SK-N-SH (cell line): ENCODE measurements at regions not wholly inside any gene's neighbourhood (a gene's known extent, or its start where the extent isn't known, plus 50 kb on each side); places are given as distances from the start of the nearest gene placed in this dataset.

Experiments used
- CTCF ChIA-PET: fragments of 300-600, 350-600 bp; formaldehyde crosslinking; extraction: SDS; loops from one replicate; lab custom pipeline; 2021; lab: Yijun Ruan, JAX
- POLR2A ChIA-PET: fragments of 350-600 bp; sonication (Branson Sonifier 250); formaldehyde crosslinking; extraction: SDS; loops from one replicate; lab custom pipeline; 2020; ENCODE audit warnings: antibody characterized with exemption, inconsistent platforms; lab: Yijun Ruan, JAX
- DNase-seq: peaks from one replicate; pipeline ENCODE4 v3.0.0; 2012
- H2AFZ ChIP-seq: fragments of 200-600 bp; sonication (generic); 2 replicates; pipeline ENCODE4 v1.8.1; 2016; ENCODE audit warnings: antibody characterized with exemption, mild to moderate bottlenecking, low read depth
- H3F3A ChIP-seq: fragments of 200-600 bp; sonication (generic); replicated peaks from 2 replicates; pipeline ENCODE3; 2016; ENCODE audit warnings: antibody characterized with exemption, mild to moderate bottlenecking; ENCODE audit not compliant: insufficient read depth
- H3K27ac ChIP-seq, 2 experiments: fragments of 200-500 bp in 1 of 2; fragments of 200-600 bp in 1 of 2; sonication (Bioruptor generic) in 1 of 2; sonication (generic), shearing (Covaris generic) in 1 of 2; 2 replicates each; pipeline versions ENCODE4 v1.5.1 to v1.6.1; 2014 to 2016; ENCODE audit warnings: low read depth in 2 of 2, inconsistent platforms in 1 of 2, low read length in 1 of 2, mild to moderate bottlenecking in 1 of 2, mixed read lengths in 1 of 2
- H3K27me3 ChIP-seq: fragments of 200-600 bp; sonication (generic), shearing (Covaris generic); 2 replicates; pipeline ENCODE4 v1.6.1; 2016; ENCODE audit warnings: mixed run types; ENCODE audit not compliant: insufficient read depth
- H3K36me3 ChIP-seq, 2 experiments: fragments of 200-500 bp in 1 of 2; fragments of 200-600 bp in 1 of 2; sonication (Bioruptor generic) in 1 of 2; sonication (generic) in 1 of 2; replicated peaks in 1 of 2; 2 replicates each; pipeline versions ENCODE3 to v1.5.1; 2014 to 2016; ENCODE audit warnings: low read length in 1 of 2, mild to moderate bottlenecking in 1 of 2; ENCODE audit not compliant: insufficient read depth in 2 of 2, control insufficient read depth in 1 of 2
- H3K4me1 ChIP-seq, 2 experiments: fragments of 200-500 bp in 1 of 2; fragments of 200-600 bp in 1 of 2; sonication (Bioruptor generic) in 1 of 2; sonication (generic), shearing (Covaris generic) in 1 of 2; 2 replicates each; pipeline versions ENCODE4 v1.5.1 to v1.6.1; 2014 to 2016; ENCODE audit warnings: low read depth in 1 of 2, low read length in 1 of 2, mixed run types in 1 of 2; ENCODE audit not compliant: insufficient read depth in 2 of 2, control insufficient read depth in 1 of 2
- H3K4me2 ChIP-seq: fragments of 200-600 bp; sonication (generic), shearing (Covaris generic); 2 replicates; pipeline ENCODE4 v1.6.1; 2017; ENCODE audit warnings: mixed run types
- H3K4me3 ChIP-seq, 2 experiments: fragments of 200-500 bp in 1 of 2; fragments of 200-600 bp in 1 of 2; sonication (Bioruptor generic) in 1 of 2; sonication (generic), shearing (Covaris generic) in 1 of 2; 2 replicates each; pipeline versions ENCODE4 v1.5.1 to v1.8.1; 2014 to 2016; ENCODE audit warnings: low read depth in 2 of 2, inconsistent platforms in 1 of 2, low read length in 1 of 2, mild to moderate bottlenecking in 1 of 2, mixed read lengths in 1 of 2, moderate library complexity in 1 of 2
- H3K79me2 ChIP-seq: fragments of 200-600 bp; sonication (generic); 2 replicates; pipeline ENCODE4 v1.8.1; 2017; ENCODE audit warnings: mild to moderate bottlenecking; ENCODE audit not compliant: insufficient read depth
- H3K9ac ChIP-seq: fragments of 200-600 bp; sonication (generic); 2 replicates; pipeline ENCODE4 v1.6.1; 2017; ENCODE audit warnings: mixed run types
- H3K9me2 ChIP-seq: fragments of 200-600 bp; sonication (generic); 2 replicates; pipeline ENCODE4 v1.6.1; 2017; ENCODE audit warnings: mixed run types
- H3K9me3 ChIP-seq: fragments of 200-600 bp; sonication (generic); 2 replicates; pipeline ENCODE4 v1.6.1; 2017; ENCODE audit warnings: mixed run types, mild to moderate bottlenecking, moderate library complexity
- H4K20me1 ChIP-seq: fragments of 200-600 bp; sonication (generic); 2 replicates; pipeline ENCODE4 v1.6.1; 2017; ENCODE audit warnings: mild to moderate bottlenecking, mixed run types; ENCODE audit not compliant: insufficient read depth
- ELF1 ChIP-seq: IDR thresholded peaks from 2 replicates; pipeline ENCODE4 v1.4.0; 2012
- FOSL2 ChIP-seq: IDR thresholded peaks from 2 replicates; pipeline ENCODE4 v1.4.0; 2012; ENCODE audit warnings: low read depth, mild to moderate bottlenecking, moderate library complexity, borderline replicate concordance
- GATA2 ChIP-seq: sonication (generic); formaldehyde crosslinking; IDR thresholded peaks from 2 replicates; pipeline ENCODE4 v1.5.0; 2020; ENCODE audit warnings: mild to moderate bottlenecking, missing genetic modification reagents
- NFIC ChIP-seq: IDR thresholded peaks from 2 replicates; pipeline ENCODE4 v1.4.0; 2012; ENCODE audit warnings: borderline replicate concordance
- SMC3 ChIP-seq: IDR thresholded peaks from 2 replicates; pipeline ENCODE4 v1.6.1; 2012; ENCODE audit warnings: low read depth, low read length, improper control_type of control experiment
- TAF1 ChIP-seq: IDR thresholded peaks from 2 replicates; pipeline ENCODE4 v1.6.1; 2012; ENCODE audit warnings: low read depth, mild to moderate bottlenecking, low read length, moderate library complexity, borderline replicate concordance
- WGBS: methylation state at CpG from one replicate; pipeline ENCODE4 v1.1.6; 2017; ENCODE audit warnings: low lambda C conversion rate; 5-methylcytosine and 5-hydroxymethylcytosine counted together
- TF ChIP-seq, protein P1 (sequence below): IDR thresholded peaks from 2 replicates; pipeline ENCODE4 v1.4.0; 2012; ENCODE audit warnings: low read depth, borderline replicate concordance
- TF ChIP-seq, protein P2 (sequence below): fragments of 150-350 bp; IDR thresholded peaks from 2 replicates; pipeline ENCODE4 v1.6.1; 2017; ENCODE audit warnings: antibody characterized with exemption, low read length, low read depth, borderline replicate concordance
- TF ChIP-seq, protein P3 (sequence below): IDR thresholded peaks from 2 replicates; pipeline ENCODE4; 2012
- TF ChIP-seq, protein P4 (sequence below): IDR thresholded peaks from 2 replicates; pipeline ENCODE4 v1.4.0; 2012; ENCODE audit warnings: low read depth, borderline replicate concordance
- TF ChIP-seq, protein P5 (sequence below): fragments of 150-350 bp; IDR thresholded peaks from 2 replicates; pipeline ENCODE4 v1.6.1; 2016; ENCODE audit warnings: mild to moderate bottlenecking, low read depth, low read length
- TF ChIP-seq, protein P6 (sequence below): IDR thresholded peaks from 2 replicates; pipeline ENCODE4 v1.6.1; 2012; ENCODE audit warnings: mild to moderate bottlenecking, low read depth, low read length, moderate library complexity

DNA sequence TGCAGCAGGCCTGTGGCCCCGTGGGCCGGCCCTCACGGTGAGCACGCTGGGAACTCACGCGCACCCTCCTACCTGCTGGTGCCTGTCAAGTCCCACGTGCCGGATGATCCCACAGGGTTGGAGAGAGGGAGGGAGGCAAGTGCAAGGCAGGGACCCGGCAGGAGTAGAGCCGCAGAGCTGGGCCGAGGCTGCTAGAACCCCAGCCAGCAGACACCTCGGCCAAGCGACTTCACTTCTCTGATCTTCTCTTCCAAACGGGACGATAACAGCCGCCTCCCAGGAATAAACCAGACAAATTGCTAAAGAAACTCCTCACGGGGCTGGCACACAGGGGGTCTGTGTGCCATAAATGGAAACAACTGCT is 1232.8 kb downstream of the TBC1D22A start:
- POLR2A ChIA-PET: no interaction called here
- DNase-seq: no peak
- H2AFZ ChIP-seq: no peak overlapping the region
- no peak overlapping the region for H3K9ac ChIP-seq
- H3K9me2 ChIP-seq: no peaks in the 10 kb centered on the region
- no peaks in the 10 kb centered on the region; the same call in 1 of the 2 replicates for H3K27me3 ChIP-seq
- no peaks in the 10 kb centered on the region for H3K9me3 ChIP-seq
- CTCF ChIA-PET: no interaction called here
- no peaks in the 10 kb centered on the region for H3K36me3 ChIP-seq
- TF ChIP-seq, protein P1, sequence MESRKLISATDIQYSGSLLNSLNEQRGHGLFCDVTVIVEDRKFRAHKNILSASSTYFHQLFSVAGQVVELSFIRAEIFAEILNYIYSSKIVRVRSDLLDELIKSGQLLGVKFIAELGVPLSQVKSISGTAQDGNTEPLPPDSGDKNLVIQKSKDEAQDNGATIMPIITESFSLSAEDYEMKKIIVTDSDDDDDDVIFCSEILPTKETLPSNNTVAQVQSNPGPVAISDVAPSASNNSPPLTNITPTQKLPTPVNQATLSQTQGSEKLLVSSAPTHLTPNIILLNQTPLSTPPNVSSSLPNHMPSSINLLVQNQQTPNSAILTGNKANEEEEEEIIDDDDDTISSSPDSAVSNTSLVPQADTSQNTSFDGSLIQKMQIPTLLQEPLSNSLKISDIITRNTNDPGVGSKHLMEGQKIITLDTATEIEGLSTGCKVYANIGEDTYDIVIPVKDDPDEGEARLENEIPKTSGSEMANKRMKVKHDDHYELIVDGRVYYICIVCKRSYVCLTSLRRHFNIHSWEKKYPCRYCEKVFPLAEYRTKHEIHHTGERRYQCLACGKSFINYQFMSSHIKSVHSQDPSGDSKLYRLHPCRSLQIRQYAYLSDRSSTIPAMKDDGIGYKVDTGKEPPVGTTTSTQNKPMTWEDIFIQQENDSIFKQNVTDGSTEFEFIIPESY: no peak
- TF ChIP-seq, protein P2, sequence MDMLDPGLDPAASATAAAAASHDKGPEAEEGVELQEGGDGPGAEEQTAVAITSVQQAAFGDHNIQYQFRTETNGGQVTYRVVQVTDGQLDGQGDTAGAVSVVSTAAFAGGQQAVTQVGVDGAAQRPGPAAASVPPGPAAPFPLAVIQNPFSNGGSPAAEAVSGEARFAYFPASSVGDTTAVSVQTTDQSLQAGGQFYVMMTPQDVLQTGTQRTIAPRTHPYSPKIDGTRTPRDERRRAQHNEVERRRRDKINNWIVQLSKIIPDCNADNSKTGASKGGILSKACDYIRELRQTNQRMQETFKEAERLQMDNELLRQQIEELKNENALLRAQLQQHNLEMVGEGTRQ: no peak
- TF ChIP-seq, protein P3, sequence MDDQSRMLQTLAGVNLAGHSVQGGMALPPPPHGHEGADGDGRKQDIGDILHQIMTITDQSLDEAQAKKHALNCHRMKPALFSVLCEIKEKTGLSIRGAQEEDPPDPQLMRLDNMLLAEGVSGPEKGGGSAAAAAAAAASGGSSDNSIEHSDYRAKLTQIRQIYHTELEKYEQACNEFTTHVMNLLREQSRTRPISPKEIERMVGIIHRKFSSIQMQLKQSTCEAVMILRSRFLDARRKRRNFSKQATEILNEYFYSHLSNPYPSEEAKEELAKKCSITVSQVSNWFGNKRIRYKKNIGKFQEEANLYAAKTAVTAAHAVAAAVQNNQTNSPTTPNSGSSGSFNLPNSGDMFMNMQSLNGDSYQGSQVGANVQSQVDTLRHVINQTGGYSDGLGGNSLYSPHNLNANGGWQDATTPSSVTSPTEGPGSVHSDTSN: no peak
- TF ChIP-seq NFIC: no peak
- TF ChIP-seq GATA2: no peak
- TF ChIP-seq TAF1: no peak
- no peak for TF ChIP-seq ELF1
- 38% methylated on average over 16 of the region's 17 CpGs for WGBS
- no peaks in the 10 kb centered on the region for H3K4me1 ChIP-seq
- H3K79me2 ChIP-seq: no peaks in the 10 kb centered on the region
- no peak overlapping the region for H3K4me3 ChIP-seq
- H3K27ac ChIP-seq: no peak overlapping the region
- H3F3A ChIP-seq: no peaks in the 10 kb centered on the region
- no peak overlapping the region for H3K4me2 ChIP-seq
- H4K20me1 ChIP-seq: no peaks in the 10 kb centered on the region

DNA sequence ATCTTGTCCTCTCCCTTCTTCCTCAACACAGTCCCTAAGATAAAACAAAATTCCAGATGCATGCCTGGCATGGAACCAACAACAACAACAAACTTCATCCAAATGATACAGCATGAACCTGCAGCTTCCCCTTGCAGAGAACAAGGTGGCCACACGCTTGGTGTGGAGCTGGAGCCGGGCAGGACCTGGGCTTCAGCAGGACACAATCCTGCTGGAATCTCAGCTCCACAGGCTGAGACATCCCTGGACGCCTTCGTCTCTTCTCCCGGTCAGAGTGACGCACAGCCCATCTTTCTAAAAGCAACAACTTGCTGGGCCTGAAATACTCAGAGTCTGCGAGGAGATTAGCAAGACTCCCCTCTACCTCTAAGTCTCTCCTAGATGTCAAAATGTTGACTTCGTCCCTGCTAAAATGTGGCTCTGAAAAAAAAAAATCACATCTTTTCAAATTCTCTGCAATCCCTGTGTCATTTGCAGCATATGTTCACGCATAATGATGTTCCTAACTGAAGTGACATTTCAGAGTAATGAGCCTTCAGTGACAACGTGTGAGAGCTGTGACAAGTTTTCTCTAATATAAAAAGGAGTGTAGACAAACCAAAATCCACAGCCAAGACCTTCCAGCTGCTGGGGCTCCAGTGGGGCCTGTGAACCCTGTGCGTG is 1232.3 kb downstream of the TBC1D22A start:
- Histone ChIP-seq H3K9me3 (no peaks in the 10 kb centered on the region), H3K79me2 (no peaks in the 10 kb centered on the region), H3K4me3 (no peak overlapping the region), H3K9me2 (no peaks in the 10 kb centered on the region), H3K9ac (no peak overlapping the region), H3K36me3 (no peaks in the 10 kb centered on the region), H3K27ac (no peak overlapping the region), H3F3A (no peaks in the 10 kb centered on the region), H3K4me1 (no peaks in the 10 kb centered on the region), H4K20me1 (no peaks in the 10 kb centered on the region), H3K27me3 (no peaks in the 10 kb centered on the region; the same call in 1 of the 2 replicates), H2AFZ (no peak overlapping the region), H3K4me2 (no peak overlapping the region)
- WGBS: 21% methylated on average over 10 of the region's 11 CpGs
- DNase-seq: no peak
- ChIA-PET POLR2A (no interaction called here), CTCF (no interaction called here)
- TF ChIP-seq, protein P4, sequence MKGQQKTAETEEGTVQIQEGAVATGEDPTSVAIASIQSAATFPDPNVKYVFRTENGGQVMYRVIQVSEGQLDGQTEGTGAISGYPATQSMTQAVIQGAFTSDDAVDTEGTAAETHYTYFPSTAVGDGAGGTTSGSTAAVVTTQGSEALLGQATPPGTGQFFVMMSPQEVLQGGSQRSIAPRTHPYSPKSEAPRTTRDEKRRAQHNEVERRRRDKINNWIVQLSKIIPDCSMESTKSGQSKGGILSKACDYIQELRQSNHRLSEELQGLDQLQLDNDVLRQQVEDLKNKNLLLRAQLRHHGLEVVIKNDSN: no peak
- TF ChIP-seq, protein P1: no peak
- no peak for TF ChIP-seq SMC3
- no peak for TF ChIP-seq FOSL2
- TF ChIP-seq, protein P3: no peak
- TF ChIP-seq, protein P5, sequence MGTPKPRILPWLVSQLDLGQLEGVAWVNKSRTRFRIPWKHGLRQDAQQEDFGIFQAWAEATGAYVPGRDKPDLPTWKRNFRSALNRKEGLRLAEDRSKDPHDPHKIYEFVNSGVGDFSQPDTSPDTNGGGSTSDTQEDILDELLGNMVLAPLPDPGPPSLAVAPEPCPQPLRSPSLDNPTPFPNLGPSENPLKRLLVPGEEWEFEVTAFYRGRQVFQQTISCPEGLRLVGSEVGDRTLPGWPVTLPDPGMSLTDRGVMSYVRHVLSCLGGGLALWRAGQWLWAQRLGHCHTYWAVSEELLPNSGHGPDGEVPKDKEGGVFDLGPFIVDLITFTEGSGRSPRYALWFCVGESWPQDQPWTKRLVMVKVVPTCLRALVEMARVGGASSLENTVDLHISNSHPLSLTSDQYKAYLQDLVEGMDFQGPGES: no peak
- no peak for TF ChIP-seq ELF1
- TF ChIP-seq, protein P6, sequence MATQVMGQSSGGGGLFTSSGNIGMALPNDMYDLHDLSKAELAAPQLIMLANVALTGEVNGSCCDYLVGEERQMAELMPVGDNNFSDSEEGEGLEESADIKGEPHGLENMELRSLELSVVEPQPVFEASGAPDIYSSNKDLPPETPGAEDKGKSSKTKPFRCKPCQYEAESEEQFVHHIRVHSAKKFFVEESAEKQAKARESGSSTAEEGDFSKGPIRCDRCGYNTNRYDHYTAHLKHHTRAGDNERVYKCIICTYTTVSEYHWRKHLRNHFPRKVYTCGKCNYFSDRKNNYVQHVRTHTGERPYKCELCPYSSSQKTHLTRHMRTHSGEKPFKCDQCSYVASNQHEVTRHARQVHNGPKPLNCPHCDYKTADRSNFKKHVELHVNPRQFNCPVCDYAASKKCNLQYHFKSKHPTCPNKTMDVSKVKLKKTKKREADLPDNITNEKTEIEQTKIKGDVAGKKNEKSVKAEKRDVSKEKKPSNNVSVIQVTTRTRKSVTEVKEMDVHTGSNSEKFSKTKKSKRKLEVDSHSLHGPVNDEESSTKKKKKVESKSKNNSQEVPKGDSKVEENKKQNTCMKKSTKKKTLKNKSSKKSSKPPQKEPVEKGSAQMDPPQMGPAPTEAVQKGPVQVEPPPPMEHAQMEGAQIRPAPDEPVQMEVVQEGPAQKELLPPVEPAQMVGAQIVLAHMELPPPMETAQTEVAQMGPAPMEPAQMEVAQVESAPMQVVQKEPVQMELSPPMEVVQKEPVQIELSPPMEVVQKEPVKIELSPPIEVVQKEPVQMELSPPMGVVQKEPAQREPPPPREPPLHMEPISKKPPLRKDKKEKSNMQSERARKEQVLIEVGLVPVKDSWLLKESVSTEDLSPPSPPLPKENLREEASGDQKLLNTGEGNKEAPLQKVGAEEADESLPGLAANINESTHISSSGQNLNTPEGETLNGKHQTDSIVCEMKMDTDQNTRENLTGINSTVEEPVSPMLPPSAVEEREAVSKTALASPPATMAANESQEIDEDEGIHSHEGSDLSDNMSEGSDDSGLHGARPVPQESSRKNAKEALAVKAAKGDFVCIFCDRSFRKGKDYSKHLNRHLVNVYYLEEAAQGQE: no peak
